NCI-H1417 treated with DMSO at 0.1 percent for 48 hours (cell line): ENCODE measurements at regions not wholly inside any gene's neighbourhood (a gene's known extent, or its start where the extent isn't known, plus 50 kb on each side); places are given as distances from the start of the nearest gene placed in this dataset.
"Not testable (repeated sequence)": the region's sequence is repeated elsewhere in the genome, so short reads cannot be mapped to it uniquely, and the experiment has no call there.

ENCODE experiments used
- DNase-seq: peaks from one replicate; lab custom pipeline; 2025; lab: John Stamatoyannopoulos, UW

- no peak for DNase-seq
Observed at GRCh38 chr7:67301667-67302066, 305.0 kb downstream of the TYW1 start.

GRCh38 chr7:67302113-67303039 is 305.7 kb downstream of the TYW1 start:
- DNase-seq, result peak; percentile 94

GRCh38 chr7:67304846-67305245 is 308.2 kb downstream of the TYW1 start:
- DNase-seq, result not testable (repeated sequence)

GRCh38 chr7:67306331-67306730 is 309.7 kb downstream of the TYW1 start:
- no peak for DNase-seq

- DNase-seq, result no peak
Observed at GRCh38 chr7:67309764-67310549, 313.3 kb downstream of the TYW1 start.

- DNase-seq, result no peak
Observed at GRCh38 chr7:67311901-67312300, 315.3 kb downstream of the TYW1 start.

GRCh38 chr7:67313213-67313612 is 316.6 kb downstream of the TYW1 start:
- DNase-seq, result no peak

GRCh38 chr7:67316902-67317301 is 320.3 kb downstream of the TYW1 start:
- not testable (repeated sequence) for DNase-seq

- not testable (repeated sequence) for DNase-seq
Observed at GRCh38 chr7:67328257-67328656, 331.6 kb downstream of the TYW1 start.

- not testable (repeated sequence) for DNase-seq
Observed at GRCh38 chr7:67335165-67335564, 338.5 kb downstream of the TYW1 start.

GRCh38 chr7:67335663-67336062 is 339.0 kb downstream of the TYW1 start:
- not testable (repeated sequence) for DNase-seq

GRCh38 chr7:67338545-67338944 is 341.9 kb downstream of the TYW1 start:
- not testable (repeated sequence) for DNase-seq

GRCh38 chr7:67341153-67341768 is 344.6 kb downstream of the TYW1 start:
- no peak for DNase-seq

- no peak for DNase-seq
Observed at GRCh38 chr7:67343114-67343513, 346.5 kb downstream of the TYW1 start.

- no peak for DNase-seq
Observed at GRCh38 chr7:67343572-67343971, 346.9 kb downstream of the TYW1 start.

- no peak for DNase-seq
Observed at GRCh38 chr7:67344481-67345193, 348.0 kb downstream of the TYW1 start.

GRCh38 chr7:67346126-67346525 is 349.5 kb downstream of the TYW1 start:
- DNase-seq, result no peak

GRCh38 chr7:67346876-67347275 is 350.2 kb downstream of the TYW1 start:
- DNase-seq, result no peak

- no peak for DNase-seq
Observed at GRCh38 chr7:67348171-67348570, 351.5 kb downstream of the TYW1 start.

- not testable (repeated sequence) for DNase-seq
Observed at GRCh38 chr7:67357653-67358052, 361.0 kb downstream of the TYW1 start.

GRCh38 chr7:67358316-67358715 is 361.7 kb downstream of the TYW1 start:
- DNase-seq, result not testable (repeated sequence)

- not testable (repeated sequence) for DNase-seq
Observed at GRCh38 chr7:67358738-67359137, 362.1 kb downstream of the TYW1 start.
